ENCODE measurements at regions not wholly inside any gene's neighbourhood (a gene's known extent, or its start where the extent isn't known, plus 50 kb on each side); places are given as distances from the start of the nearest gene placed in this dataset.

GRCh38 chr9:107969141-107969540 lies 479.6 kb upstream of the KLF4 start:
- DNase-seq (ENCODE audit: unreplicated experiment): no peak
- Mint-ChIP-seq H3K36me3 (ENCODE audit: insufficient read depth, unreplicated experiment) (no peaks in the 10 kb centered on the region), H3K4me1 (ENCODE audit: insufficient read depth, unreplicated experiment) (no peaks in the 10 kb centered on the region), H3K27ac (ENCODE audit: low read depth, unreplicated experiment) (no peak overlapping the region), H3K9me3 (ENCODE audit: unreplicated experiment) (no peaks in the 10 kb centered on the region), H3K27me3 (ENCODE audit: insufficient read depth, unreplicated experiment) (no peaks in the 10 kb centered on the region), H3K4me3 (ENCODE audit: unreplicated experiment) (no peak overlapping the region)
- intact Hi-C loops (cut with micrococcal nuclease): no loop called here
- TF ChIP-seq CTCF (IDR thresholded peaks at IDR 0.05; ENCODE audit: unreplicated experiment): no peak
- CTCF ChIA-PET: no interaction called here
- POLR2A ChIA-PET: no interaction called here
- BruUV-seq (replicated peaks): no TSS peak

GRCh38 chr9:107963246-107963645 lies 473.7 kb upstream of the KLF4 start:
- intact Hi-C loops (cut with micrococcal nuclease): no loop called here
- no peak for DNase-seq (ENCODE audit: unreplicated experiment)
- Mint-ChIP-seq H3K9me3 (ENCODE audit: unreplicated experiment) (no peaks in the 10 kb centered on the region), H3K27me3 (ENCODE audit: insufficient read depth, unreplicated experiment) (no peaks in the 10 kb centered on the region), H3K4me1 (ENCODE audit: insufficient read depth, unreplicated experiment) (no peaks in the 10 kb centered on the region), H3K4me3 (ENCODE audit: unreplicated experiment) (no peak overlapping the region), H3K27ac (ENCODE audit: low read depth, unreplicated experiment) (no peak overlapping the region), H3K36me3 (ENCODE audit: insufficient read depth, unreplicated experiment) (no peaks in the 10 kb centered on the region)
- BruUV-seq (replicated peaks): no TSS peak
- ChIA-PET CTCF (interaction anchor here (0.6 to 0.7 kb wide), 4 partner anchors 15 to 1145 kb away, joined by 3 to 4 read pairs (median 3); no protein-coding TSS in a partner anchor), POLR2A (no interaction called here)
- no peak for TF ChIP-seq CTCF (IDR thresholded peaks at IDR 0.05; ENCODE audit: unreplicated experiment)

DNA sequence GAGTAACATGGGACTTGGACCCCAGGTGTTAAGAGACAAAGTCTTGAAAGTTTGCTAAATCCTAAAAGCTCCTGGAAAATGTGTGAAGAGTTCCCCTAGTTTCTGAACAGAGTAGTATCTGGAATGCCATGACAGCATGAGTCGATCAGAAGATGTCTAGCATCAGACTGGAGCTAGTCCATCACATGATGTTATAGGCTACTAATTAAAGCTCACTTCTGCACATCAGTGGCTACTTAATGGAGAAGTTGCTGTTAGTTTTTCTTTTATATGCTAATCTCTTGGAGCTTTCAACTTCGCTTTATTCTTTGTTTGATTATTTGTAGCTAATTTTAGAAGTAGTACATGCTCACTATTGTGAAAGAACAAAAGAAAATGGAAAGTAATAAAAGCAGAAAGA lies 471.3 kb upstream of the KLF4 start:
- CTCF ChIA-PET: no interaction called here
- POLR2A ChIA-PET: interaction anchor here (0.6 kb wide), 1 partner anchor 88 kb away, joined by 3 read pairs; no protein-coding TSS in a partner anchor
- Mint-ChIP-seq H3K27ac (ENCODE audit: low read depth, unreplicated experiment) (no peak overlapping the region), H3K27me3 (ENCODE audit: insufficient read depth, unreplicated experiment) (no peaks in the 10 kb centered on the region), H3K4me3 (ENCODE audit: unreplicated experiment) (no peak overlapping the region), H3K4me1 (ENCODE audit: insufficient read depth, unreplicated experiment) (no peaks in the 10 kb centered on the region), H3K36me3 (ENCODE audit: insufficient read depth, unreplicated experiment) (no peaks in the 10 kb centered on the region), H3K9me3 (ENCODE audit: unreplicated experiment) (no peaks in the 10 kb centered on the region)
- DNase-seq (ENCODE audit: unreplicated experiment): no peak
- TF ChIP-seq CTCF (IDR thresholded peaks at IDR 0.05; ENCODE audit: unreplicated experiment): no peak
- intact Hi-C loops (cut with micrococcal nuclease): no loop called here
- no TSS peak for BruUV-seq (replicated peaks)

DNA sequence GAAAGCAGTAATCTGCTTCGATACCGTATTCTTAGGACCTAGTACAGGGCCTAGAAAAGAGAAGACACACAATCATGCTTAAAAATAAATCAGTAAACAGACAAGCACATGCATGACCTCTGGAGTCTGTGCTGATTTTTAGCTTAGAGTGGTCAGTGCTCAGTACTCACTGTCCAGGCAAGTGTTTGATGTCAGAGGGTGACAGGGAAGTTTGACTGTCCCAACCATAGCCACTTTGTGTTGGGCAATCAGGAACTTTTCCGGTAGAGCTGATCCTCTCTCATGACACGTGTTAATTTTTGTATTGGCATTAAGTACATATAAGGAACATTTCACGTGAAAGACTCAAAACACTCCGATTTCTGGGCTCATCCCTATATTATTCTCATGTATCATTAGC lies 464.7 kb upstream of the KLF4 start:
- ChIA-PET CTCF (interaction anchor here (0.7 kb wide), 1 partner anchor 470 kb away, joined by 3 read pairs; no protein-coding TSS in a partner anchor), POLR2A (interaction anchor here (1.4 kb wide), 1 partner anchor 14 kb away, joined by 4 read pairs; no protein-coding TSS in a partner anchor)
- Mint-ChIP-seq H3K27me3 (ENCODE audit: insufficient read depth, unreplicated experiment) (no peaks in the 10 kb centered on the region), H3K36me3 (ENCODE audit: insufficient read depth, unreplicated experiment) (no peaks in the 10 kb centered on the region), H3K4me1 (ENCODE audit: insufficient read depth, unreplicated experiment) (no peaks in the 10 kb centered on the region), H3K4me3 (ENCODE audit: unreplicated experiment) (no peak overlapping the region), H3K27ac (ENCODE audit: low read depth, unreplicated experiment) (no peak overlapping the region), H3K9me3 (ENCODE audit: unreplicated experiment) (peaks cover 7% of the 10 kb centered on the region)
- BruUV-seq (replicated peaks): no TSS peak
- intact Hi-C loops (cut with micrococcal nuclease): no loop called here
- TF ChIP-seq CTCF (IDR thresholded peaks at IDR 0.05; ENCODE audit: unreplicated experiment): no peak
- no peak for DNase-seq (ENCODE audit: unreplicated experiment)
